HS-5 (cell line): ENCODE measurements at regions not wholly inside any gene's neighbourhood (a gene's known extent, or its start where the extent isn't known, plus 50 kb on each side); places are given as distances from the start of the nearest gene placed in this dataset.

ENCODE experiments used
- DNase-seq: peaks from one replicate; pipeline ENCODE4 v3.0.0-alpha.2; 2012; ENCODE audit warnings: low read depth

- no peak for DNase-seq
These were observed 532.3 kb upstream of the MMS22L start for GRCh38 chr6:97815301-97815812.

GRCh38 chr6:97816526-97816925, 533.5 kb upstream of the MMS22L start:
- DNase-seq = no peak

- DNase-seq = no peak
These were observed 536.7 kb upstream of the MMS22L start for GRCh38 chr6:97819710-97820109.

GRCh38 chr6:97820400-97820799, 537.4 kb upstream of the MMS22L start:
- no peak for DNase-seq

- no peak for DNase-seq
These were observed 539.6 kb upstream of the MMS22L start for GRCh38 chr6:97822632-97823031.

- peak; percentile 63 for DNase-seq
These were observed 558.7 kb upstream of the MMS22L start for GRCh38 chr6:97841763-97842162.

- no peak for DNase-seq
These were observed 559.5 kb upstream of the MMS22L start for GRCh38 chr6:97842521-97842920.

- no peak for DNase-seq
These were observed 566.4 kb upstream of the MMS22L start for GRCh38 chr6:97849390-97849789.

GRCh38 chr6:97850458-97851212, 567.6 kb upstream of the MMS22L start:
- peak; percentile 9 for DNase-seq

GRCh38 chr6:97863697-97864096, 580.7 kb upstream of the MMS22L start:
- no peak for DNase-seq

GRCh38 chr6:97864366-97864765, 581.4 kb upstream of the MMS22L start:
- no peak for DNase-seq

GRCh38 chr6:97864826-97865225, 581.8 kb upstream of the MMS22L start:
- DNase-seq = no peak

- no peak for DNase-seq
These were observed 582.6 kb upstream of the MMS22L start for GRCh38 chr6:97865612-97866011.

GRCh38 chr6:97866616-97867015, 583.6 kb upstream of the MMS22L start:
- no peak for DNase-seq

- no peak for DNase-seq
These were observed 584.2 kb upstream of the MMS22L start for GRCh38 chr6:97867177-97867576.

- no peak for DNase-seq
These were observed 587.3 kb upstream of the MMS22L start for GRCh38 chr6:97870273-97870672.

- DNase-seq = no peak
These were observed 593.7 kb upstream of the MMS22L start for GRCh38 chr6:97876711-97877110.

GRCh38 chr6:97882755-97883154, 599.7 kb upstream of the MMS22L start:
- DNase-seq = no peak

- no peak for DNase-seq
These were observed 602.3 kb upstream of the MMS22L start for GRCh38 chr6:97885325-97885724.

- no peak for DNase-seq
These were observed 602.8 kb upstream of the MMS22L start for GRCh38 chr6:97885828-97886227.

GRCh38 chr6:97901531-97901930, 618.5 kb upstream of the MMS22L start:
- no peak for DNase-seq

- no peak for DNase-seq
These were observed 626.4 kb upstream of the MMS22L start for GRCh38 chr6:97909380-97909779.

GRCh38 chr6:97913721-97914120, 630.7 kb upstream of the MMS22L start:
- DNase-seq = no peak

- DNase-seq = no peak
These were observed 631.9 kb upstream of the MMS22L start for GRCh38 chr6:97914912-97915311.
